ENCODE measurements at regions not wholly inside any gene's neighbourhood (a gene's known extent, or its start where the extent isn't known, plus 50 kb on each side); places are given as distances from the start of the nearest gene placed in this dataset.
A peak's percentile ranks its signal among the peaks of the same experiment; 100 is the strongest.

GRCh38 chr3:170680593-170680992, 94.7 kb upstream of the SLC7A14 start (continued):
- peak; percentile 45; the same call in 1 of the 2 replicates for TF ChIP-seq REST (IDR thresholded peaks at IDR 0.05; ENCODE audit: borderline replicate concordance)
- TF ChIP-seq REST (CRISPR knock-in tag; IDR thresholded peaks at IDR 0.05; ENCODE audit: low read depth) = no peak
- peak; percentile 79 for TF ChIP-seq SMARCA4 (IDR thresholded peaks at IDR 0.05)
- no peak for TF ChIP-seq E4F1 (CRISPR knock-in tag; IDR thresholded peaks at IDR 0.05; ENCODE audit: borderline replicate concordance)
- 0 out of 2 replicates have a peak, but pooled peaks have one; percentile 61 for TF ChIP-seq ZNF592 (IDR thresholded peaks at IDR 0.05)
- no peak for TF ChIP-seq AFF4 (CRISPR knock-in tag; IDR thresholded peaks at IDR 0.05)
- no peak for TF ChIP-seq ZFP36 (IDR thresholded peaks at IDR 0.05; ENCODE audit: low read depth, low read length, partially characterized antibody)
- peak; percentile 75 for TF ChIP-seq SOX6 (IDR thresholded peaks at IDR 0.05)

Data from K562 (cell line).